Mesodermal cell (in vitro differentiated cells): ENCODE measurements at regions not wholly inside any gene's neighbourhood (a gene's known extent, or its start where the extent isn't known, plus 50 kb on each side); places are given as distances from the start of the nearest gene placed in this dataset.

Source experiments
- H3K27ac ChIP-seq: 2 replicates; pipeline ENCODE4 v1.7.0; 2013; ENCODE audit warnings: mild to moderate bottlenecking, low read depth, low read length, moderate library complexity; ENCODE audit not compliant: severe bottlenecking
- H3K36me3 ChIP-seq: 2 replicates; pipeline ENCODE4 v1.7.1; 2013; ENCODE audit warnings: mild to moderate bottlenecking, low read length, moderate library complexity; ENCODE audit not compliant: control insufficient read depth, insufficient read depth
- H3K4me1 ChIP-seq: one replicate; pipeline ENCODE4 v1.7.1; 2013; ENCODE audit warnings: mild to moderate bottlenecking, low read length; ENCODE audit not compliant: insufficient read depth, control insufficient read depth, poor library complexity, severe bottlenecking
- H3K4me3 ChIP-seq: 2 replicates; pipeline ENCODE4 v1.7.0; 2013; ENCODE audit warnings: low read length, control low read depth, mild to moderate bottlenecking; ENCODE audit not compliant: insufficient read depth, poor library complexity, severe bottlenecking; ENCODE audit errors: extremely low read depth
- H3K9me3 ChIP-seq: 2 replicates; pipeline ENCODE4 v1.7.1; 2013; ENCODE audit warnings: mild to moderate bottlenecking, low read length, moderate library complexity; ENCODE audit not compliant: control insufficient read depth
- whole genome bisulfite sequencing, 2 experiments: methylation state at CpG; one replicate each; pipeline ENCODE4 v1.1.5; 2013; ENCODE audit warnings: missing lambda C conversion rate in 2 of 2; ENCODE audit not compliant: insufficient coverage in 2 of 2; 5-methylcytosine and 5-hydroxymethylcytosine counted together

GRCh38 chr14:83746336-83746735 is 1783.6 kb upstream of the FLRT2 start:
- Histone ChIP-seq H3K27ac (no peak overlapping the region), H3K36me3 (no peaks in the 10 kb centered on the region)

DNA sequence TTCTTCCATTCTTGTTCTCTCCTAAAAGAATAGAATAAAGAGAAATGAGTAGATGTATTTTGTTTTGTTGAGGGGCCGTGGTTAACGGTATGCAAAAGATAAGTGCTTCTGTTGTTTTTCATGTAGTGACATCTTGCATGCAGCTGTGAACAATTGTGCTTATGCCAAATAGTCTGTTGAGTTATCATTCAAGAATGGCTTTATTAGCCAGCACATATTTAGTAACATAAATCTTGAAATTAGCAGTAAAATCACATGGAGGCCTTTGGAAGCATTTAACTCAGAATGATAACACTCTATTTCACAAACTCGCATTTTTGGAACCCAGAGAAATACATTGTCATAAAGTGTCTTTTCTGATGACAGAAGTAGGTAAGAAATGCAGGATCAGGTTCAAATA is 1772.0 kb upstream of the FLRT2 start:
- Histone ChIP-seq H3K9me3 (no peaks in the 10 kb centered on the region), H3K27ac (no peak overlapping the region), H3K4me3 (no peak overlapping the region), H3K4me1 (no peaks in the 10 kb centered on the region), H3K36me3 (no peaks in the 10 kb centered on the region)
- 100% methylated on average over 2 of the region's 3 CpGs; no CpG with 5 or more reads in 1 of the 2 experiments for WGBS, 2 experiments

More at GRCh38 chr14:83746336-83746735, 1783.6 kb upstream of the FLRT2 start:
- no peaks in the 10 kb centered on the region for H3K4me1 ChIP-seq
- 100% methylated on average over 1 of the region's 3 CpGs; no CpG with 5 or more reads in 1 of the 2 experiments for WGBS, 2 experiments
- H3K9me3 ChIP-seq: no peaks in the 10 kb centered on the region
- H3K4me3 ChIP-seq: no peak overlapping the region

DNA sequence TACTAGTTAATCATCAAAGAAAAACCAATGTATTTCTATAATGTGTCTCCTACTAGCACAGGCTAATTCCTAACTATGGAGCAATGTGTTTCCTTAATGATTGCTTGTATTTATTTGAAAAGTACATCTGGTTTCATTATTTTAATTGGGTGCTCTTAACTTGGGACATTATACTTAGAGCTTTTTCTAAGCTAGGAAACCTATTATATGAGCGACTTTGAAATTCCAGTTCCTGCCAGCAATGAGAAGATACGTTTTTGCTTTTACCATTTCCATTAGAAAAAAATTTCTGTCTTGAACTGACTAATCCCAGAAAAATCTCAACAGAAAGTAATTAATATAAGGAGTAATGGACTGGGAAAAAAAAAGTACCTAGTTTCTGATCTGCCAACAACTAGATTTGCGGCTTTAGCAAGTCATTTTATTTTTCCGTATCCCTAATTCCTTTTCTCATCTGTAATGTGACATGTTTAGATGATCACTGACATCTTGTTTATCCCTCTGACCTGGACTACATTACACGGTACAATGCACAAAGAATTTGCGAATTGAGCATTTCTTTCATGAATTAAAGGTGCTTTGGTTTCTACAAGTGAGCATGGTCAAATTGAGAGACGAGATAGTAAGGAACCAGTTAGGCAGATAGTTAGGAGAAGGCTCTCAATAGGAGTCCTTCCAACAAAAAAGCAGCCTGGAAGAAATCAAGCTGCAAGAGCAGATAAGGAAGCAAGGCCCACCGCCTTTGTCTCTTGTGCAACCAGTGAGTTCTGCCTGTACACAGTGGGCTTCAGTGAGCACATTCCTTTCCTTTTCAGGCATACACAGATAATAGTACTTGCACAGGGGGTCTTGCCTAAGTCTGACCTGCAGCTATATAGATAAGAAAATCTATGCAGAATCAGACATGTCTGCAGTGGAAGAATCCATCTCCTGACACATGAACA is 1765.0 kb upstream of the FLRT2 start:
- WGBS, 2 experiments: 85 to 89% methylated on average over 3 to 5 of the region's 8 CpGs
- Histone ChIP-seq H3K4me1 (no peaks in the 10 kb centered on the region), H3K9me3 (peaks cover 7% of the 10 kb centered on the region), H3K27ac (no peak overlapping the region), H3K4me3 (no peak overlapping the region), H3K36me3 (no peaks in the 10 kb centered on the region)

GRCh38 chr14:83777516-83777915 is 1752.4 kb upstream of the FLRT2 start:
- no CpG with 5 or more reads among the region's 1 CpG for WGBS, 2 experiments
- Histone ChIP-seq H3K4me3 (no peak overlapping the region), H3K36me3 (no peaks in the 10 kb centered on the region), H3K27ac (no peak overlapping the region), H3K4me1 (peaks cover 5% of the 10 kb centered on the region), H3K9me3 (no peaks in the 10 kb centered on the region)

DNA sequence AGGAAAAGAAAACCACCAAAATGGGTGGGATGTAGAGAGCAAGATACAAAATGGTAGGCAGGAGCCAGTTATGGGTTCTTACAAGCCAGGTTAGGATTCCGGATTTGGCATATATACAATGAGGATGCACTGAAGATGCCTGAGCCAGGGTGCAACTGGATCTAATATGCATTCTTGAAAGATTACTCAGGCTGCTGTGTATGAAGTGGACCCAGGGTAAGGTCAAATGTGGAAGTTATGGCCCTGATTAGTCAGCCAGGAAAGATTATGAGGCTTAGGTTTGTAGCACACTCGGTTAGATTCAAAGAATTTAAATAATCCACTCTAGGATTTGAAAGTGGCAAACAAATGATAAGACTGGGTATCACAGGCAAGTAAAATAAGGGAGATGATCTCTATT is 1750.7 kb upstream of the FLRT2 start:
- Histone ChIP-seq H3K27ac (no peak overlapping the region), H3K4me1 (peaks cover 5% of the 10 kb centered on the region)
- 80 to 100% methylated on average over 1 of the region's 2 CpGs for WGBS, 2 experiments

DNA sequence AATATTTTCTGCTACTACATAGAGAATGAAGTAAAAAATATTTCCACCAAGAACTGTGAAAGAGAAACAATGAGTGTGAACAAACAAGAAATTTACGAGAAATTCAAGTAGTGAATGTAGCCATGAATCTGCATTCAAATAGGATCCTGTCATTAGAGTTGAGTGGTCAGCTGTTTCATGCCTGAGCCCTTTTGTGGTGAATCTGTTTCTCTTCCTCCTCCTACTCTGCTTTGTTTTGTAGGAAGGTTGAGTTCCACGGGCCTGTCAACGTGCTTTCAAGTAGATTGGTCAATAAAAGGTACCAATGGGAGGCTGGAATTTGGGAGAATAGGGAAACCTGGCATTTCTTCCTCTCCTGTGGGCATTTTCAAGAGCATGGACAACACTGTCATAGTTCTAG is 1749.6 kb upstream of the FLRT2 start:
- H3K4me3 ChIP-seq: no peak overlapping the region
- no peaks in the 10 kb centered on the region for H3K36me3 ChIP-seq
- H3K27ac ChIP-seq: no peak overlapping the region
- H3K4me1 ChIP-seq: peaks cover 5% of the 10 kb centered on the region
- H3K9me3 ChIP-seq: no peaks in the 10 kb centered on the region
- WGBS, 2 experiments: 57 to 75% methylated on average over 1 of the region's 3 CpGs

More for the DNA sequence above, 1750.7 kb upstream of the FLRT2 start:
- no peaks in the 10 kb centered on the region for H3K36me3 ChIP-seq
- no peaks in the 10 kb centered on the region for H3K9me3 ChIP-seq
- no peak overlapping the region for H3K4me3 ChIP-seq

GRCh38 chr14:83798421-83798820 is 1731.5 kb upstream of the FLRT2 start:
- WGBS, 2 experiments: 75 to 100% methylated on average over 1 to 2 of the region's 2 CpGs
- Histone ChIP-seq H3K4me1 (no peaks in the 10 kb centered on the region), H3K27ac (no peak overlapping the region), H3K36me3 (no peaks in the 10 kb centered on the region), H3K9me3 (no peaks in the 10 kb centered on the region), H3K4me3 (no peak overlapping the region)

- H3K27ac ChIP-seq: no peak overlapping the region
- no peak overlapping the region for H3K4me3 ChIP-seq
- no peaks in the 10 kb centered on the region for H3K4me1 ChIP-seq
- H3K9me3 ChIP-seq: no peaks in the 10 kb centered on the region
- H3K36me3 ChIP-seq: no peaks in the 10 kb centered on the region
These were observed 1730.7 kb upstream of the FLRT2 start for GRCh38 chr14:83799233-83799632.

DNA sequence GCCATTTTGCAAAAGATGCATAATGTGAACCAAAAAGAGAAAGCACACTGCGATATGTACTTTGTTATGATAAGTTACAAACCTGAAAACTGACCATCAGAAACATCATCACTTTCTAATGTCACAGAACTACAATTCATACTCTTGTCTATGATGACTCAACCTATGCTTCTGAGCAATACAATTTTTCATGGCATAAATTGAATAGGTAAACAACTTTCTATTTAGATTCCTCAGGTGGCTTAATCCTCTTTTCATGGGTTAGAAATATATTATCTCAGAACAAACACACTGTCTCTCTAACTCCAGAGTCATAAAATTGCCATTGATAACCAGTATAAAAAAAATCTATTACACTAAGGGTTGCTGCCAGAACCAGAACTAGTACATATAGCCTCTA is 1715.0 kb upstream of the FLRT2 start:
- no peaks in the 10 kb centered on the region for H3K4me1 ChIP-seq
- no peaks in the 10 kb centered on the region for H3K9me3 ChIP-seq
- H3K36me3 ChIP-seq: no peaks in the 10 kb centered on the region
- 83% methylated on average over 1 of the region's 1 CpG; no CpG with 5 or more reads in 1 of the 2 experiments for WGBS, 2 experiments
- no peak overlapping the region for H3K4me3 ChIP-seq
- H3K27ac ChIP-seq: no peak overlapping the region

DNA sequence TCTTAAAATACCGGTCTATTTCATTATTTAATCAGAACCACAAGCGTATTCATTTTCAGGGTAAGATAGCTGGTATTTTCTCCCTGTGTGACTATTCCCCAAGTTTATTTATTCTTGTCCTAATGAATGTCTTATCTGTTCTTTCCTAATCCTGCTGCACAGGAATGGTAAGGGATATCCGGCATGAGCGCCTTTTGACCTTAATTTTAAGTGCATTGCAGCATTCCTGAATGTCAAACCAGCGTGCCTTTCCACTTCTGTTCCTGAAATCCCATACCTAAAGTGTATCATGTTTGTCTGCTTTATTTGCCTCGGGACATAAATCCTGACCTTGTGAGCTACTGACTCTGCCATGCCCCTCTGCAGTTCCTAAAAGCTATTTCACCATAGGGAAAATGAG is 1713.2 kb upstream of the FLRT2 start:
- no peaks in the 10 kb centered on the region for H3K4me1 ChIP-seq
- peak overlapping the region; percentile 26 for H3K27ac ChIP-seq
- no peaks in the 10 kb centered on the region for H3K9me3 ChIP-seq
- H3K36me3 ChIP-seq: no peaks in the 10 kb centered on the region
- WGBS, 2 experiments: 74 to 76% methylated on average over 3 to 4 of the region's 6 CpGs
- H3K4me3 ChIP-seq: no peak overlapping the region

- Histone ChIP-seq H3K4me1 (no peaks in the 10 kb centered on the region), H3K36me3 (no peaks in the 10 kb centered on the region), H3K4me3 (no peak overlapping the region), H3K27ac (no peak overlapping the region), H3K9me3 (no peaks in the 10 kb centered on the region)
- no CpG with 5 or more reads among the region's 3 CpGs for WGBS, 2 experiments
These were observed 1704.1 kb upstream of the FLRT2 start for GRCh38 chr14:83825843-83826242.
